DOHH2 (cell line): ENCODE measurements at regions not wholly inside any gene's neighbourhood (a gene's known extent, or its start where the extent isn't known, plus 50 kb on each side); places are given as distances from the start of the nearest gene placed in this dataset.

Source experiments
- CTCF ChIP-seq: fragments of 200-600 bp; sonication (generic); IDR thresholded peaks from one replicate; pipeline ENCODE4 v1.5.1; 2014; ENCODE audit warnings: antibody characterized with exemption, mild to moderate bottlenecking, low read depth, low read length; ENCODE audit not compliant: poor library complexity, severe bottlenecking
- EZH2phosphoT487 ChIP-seq: fragments of 200-600 bp; sonication (generic); IDR thresholded peaks from 2 replicates; pipeline ENCODE4 v1.6.1; 2017; ENCODE audit warnings: borderline replicate concordance, mild to moderate bottlenecking, antibody characterized with exemption, low read length, moderate library complexity, mixed read lengths

DNA sequence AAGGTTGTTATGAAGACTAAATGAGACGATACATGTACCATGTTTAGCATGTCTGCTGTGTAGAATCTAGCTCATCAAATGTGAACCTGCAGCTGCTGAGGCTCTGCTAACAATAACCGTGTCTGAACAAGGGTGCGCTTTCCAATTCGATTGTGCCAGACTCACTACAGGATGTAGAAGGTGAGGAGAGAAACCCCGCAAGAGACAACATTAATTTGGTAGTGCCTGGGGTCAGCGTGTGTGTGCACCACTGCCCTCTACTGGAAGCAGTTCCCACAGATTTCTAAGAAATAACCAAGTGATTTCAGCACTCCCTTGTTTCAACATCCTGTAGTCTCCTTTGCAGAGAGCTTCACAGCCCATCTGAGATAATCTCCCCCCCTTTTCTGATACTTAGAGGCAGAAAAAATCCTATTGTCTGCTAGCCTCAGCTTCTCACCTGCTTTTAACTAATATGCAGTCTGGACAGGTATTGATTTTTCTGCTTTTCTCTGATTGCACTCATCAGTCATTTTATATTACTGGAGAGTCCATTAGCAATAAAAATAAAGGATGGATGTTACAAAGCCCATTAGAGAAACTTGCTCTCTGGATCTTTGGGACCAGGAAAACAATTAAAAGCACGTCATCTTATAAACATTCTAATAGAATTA is 96.7 kb upstream of the BACH2 start:
- TF ChIP-seq CTCF: peak; percentile 88
- no peak for TF ChIP-seq EZH2phosphoT487
